NOMO-1 treated with DMSO at 0.1 percent for 48 hours (cell line): ENCODE measurements at regions not wholly inside any gene's neighbourhood (a gene's known extent, or its start where the extent isn't known, plus 50 kb on each side); places are given as distances from the start of the nearest gene placed in this dataset.
"Not testable (repeated sequence)": the region's sequence is repeated elsewhere in the genome, so short reads cannot be mapped to it uniquely, and the experiment has no call there.

Experiments
- DNase-seq: peaks from one replicate; lab custom pipeline; 2025; ENCODE audit not compliant: unreplicated experiment; lab: John Stamatoyannopoulos, UW

DNA sequence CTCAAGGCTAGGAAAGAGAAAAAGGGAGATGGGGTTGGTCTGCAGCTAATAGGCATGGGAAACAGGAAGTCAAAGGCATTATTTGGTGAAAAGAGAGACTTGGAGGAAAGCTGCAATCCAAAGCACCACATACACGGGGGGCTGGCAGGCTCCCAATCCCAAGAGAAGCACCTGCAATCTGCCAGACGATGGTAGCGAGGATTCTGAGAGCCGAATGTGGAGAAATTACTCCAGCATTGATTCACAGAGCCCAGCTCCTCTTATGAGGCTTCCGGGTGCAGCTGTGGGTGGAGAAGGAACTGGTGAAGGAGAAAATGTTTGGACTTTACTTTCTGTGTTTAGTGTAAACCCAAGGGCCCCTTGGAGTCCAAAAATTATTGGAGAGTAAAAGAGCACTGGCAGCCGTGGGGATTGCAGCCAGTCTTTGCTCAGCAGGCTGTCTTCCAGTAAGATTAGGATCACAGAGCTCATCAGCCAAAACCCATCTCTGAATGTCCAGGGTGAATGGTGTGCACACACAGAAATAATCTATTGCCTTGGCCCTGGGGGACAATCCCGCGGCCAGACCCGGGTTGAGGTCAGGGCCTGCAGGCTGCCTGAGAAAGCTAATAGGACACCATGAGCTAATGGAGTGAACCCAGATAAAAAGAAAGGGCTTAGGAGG is 197.6 kb downstream of the KIT start:
- DNase-seq = no peak

DNA sequence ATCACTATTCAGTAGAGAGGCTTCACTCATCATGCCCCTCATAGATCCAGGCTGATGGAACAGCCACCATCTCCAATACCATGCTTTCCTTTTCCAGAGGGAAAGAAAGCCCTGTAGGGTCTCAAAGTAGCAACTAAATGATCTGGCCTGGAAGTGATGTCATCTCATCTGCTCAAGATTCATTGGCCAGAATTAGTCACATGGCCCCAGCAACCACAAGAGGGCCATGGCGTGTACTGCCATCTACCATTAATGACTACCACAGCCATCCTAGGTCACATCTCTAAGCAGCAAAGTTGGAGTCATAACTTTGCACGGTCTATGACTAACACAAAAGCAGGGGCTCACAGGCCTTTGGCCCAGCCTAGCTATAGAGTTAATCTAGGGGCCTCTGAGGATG is 194.8 kb downstream of the KIT start:
- DNase-seq = no peak

DNA sequence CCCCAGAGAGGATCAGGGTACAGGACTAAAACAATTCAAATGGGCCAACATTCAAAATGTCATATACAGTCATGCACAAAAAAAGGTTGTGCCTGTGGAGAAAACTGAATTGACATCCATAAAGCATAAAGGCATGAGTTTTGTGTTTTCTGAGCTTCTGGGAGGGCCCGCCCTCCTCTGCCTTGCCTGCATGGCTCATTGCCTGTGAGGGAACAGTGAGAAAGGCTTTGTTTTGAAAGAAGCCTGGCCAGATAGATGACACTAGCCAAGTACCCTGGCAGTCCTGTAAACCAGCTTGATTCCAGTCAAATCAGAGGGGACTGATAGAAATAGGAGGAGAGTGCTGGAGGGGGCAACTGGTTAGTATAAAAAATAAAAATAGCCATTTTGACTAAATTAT is 194.3 kb downstream of the KIT start:
- DNase-seq = no peak

DNA sequence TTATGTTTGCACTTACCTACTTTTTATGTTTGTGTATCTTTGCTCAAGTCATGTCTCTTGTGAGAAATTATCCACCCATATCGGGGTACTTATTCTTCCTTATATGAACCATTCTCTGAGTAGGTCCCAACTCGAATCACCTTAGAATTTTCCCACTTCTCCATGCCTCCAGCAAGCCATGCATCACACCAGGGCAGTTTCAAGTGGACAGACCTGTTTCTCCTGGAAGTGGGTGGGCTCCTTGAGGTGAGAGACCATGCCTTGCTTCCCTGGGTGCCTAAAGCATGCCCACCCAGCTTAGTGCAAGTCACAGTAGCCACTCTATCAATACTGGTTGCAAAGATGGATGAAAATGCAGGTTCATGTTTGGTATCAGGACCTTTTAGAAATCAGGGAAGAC is 187.2 kb downstream of the KIT start:
- DNase-seq = no peak

DNA sequence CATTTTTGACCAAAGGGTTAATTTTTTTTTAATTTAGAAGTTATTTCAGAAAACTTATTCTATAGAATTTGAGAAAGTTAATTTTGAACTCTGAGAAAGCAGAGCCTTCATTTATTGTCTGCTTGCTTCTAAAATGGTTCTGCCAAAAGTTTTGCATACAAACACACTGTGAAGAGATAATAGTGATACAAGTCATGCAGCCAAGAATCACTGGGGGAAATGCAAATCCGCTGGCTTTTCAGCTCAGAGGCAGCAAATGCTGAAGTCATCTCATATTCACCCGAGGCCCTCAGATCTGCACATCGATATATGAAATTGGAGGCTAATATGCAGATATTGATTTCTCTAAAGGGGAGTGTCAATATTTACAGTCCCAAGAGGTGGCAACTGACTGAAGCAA is 186.2 kb downstream of the KIT start:
- DNase-seq = no peak

DNA sequence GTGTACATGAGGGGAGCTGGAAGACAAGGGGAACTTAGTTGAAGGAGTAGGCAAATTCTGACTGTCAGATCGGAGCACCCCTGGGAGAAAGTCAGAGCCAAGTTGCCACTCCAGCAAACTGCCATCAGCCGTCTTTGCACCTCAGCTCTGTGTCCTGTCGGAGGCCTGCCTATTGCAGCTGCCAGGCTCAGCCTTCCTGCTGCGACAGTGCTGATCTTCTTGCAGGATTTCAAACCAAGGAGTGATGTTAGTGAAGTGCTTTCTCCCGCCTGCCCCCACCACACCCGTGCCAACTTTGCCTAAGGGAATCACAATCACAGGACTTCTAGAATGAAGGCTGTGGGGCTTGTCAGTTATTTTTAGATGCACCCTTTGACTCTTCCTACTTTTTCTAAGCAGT is 185.3 kb downstream of the KIT start:
- no peak for DNase-seq

DNA sequence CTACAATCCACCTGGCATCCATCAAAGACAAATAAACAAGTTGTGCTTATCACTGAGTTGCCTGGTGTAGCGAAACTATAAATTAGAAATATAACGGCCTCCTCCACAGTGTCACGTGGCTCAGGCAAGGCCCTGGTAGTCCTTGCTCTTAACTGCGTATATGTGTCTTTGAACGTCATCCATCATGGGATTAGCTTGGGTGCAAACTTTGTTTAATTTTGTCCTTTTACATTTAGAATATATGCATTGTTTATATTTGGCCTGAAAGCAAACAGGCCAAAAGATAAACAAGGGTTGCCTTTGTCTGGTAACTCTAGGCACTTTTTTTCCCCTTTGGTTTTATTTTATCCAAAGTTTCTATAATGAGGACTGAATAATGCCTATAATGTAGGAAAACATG is 184.9 kb downstream of the KIT start:
- DNase-seq = no peak

DNA sequence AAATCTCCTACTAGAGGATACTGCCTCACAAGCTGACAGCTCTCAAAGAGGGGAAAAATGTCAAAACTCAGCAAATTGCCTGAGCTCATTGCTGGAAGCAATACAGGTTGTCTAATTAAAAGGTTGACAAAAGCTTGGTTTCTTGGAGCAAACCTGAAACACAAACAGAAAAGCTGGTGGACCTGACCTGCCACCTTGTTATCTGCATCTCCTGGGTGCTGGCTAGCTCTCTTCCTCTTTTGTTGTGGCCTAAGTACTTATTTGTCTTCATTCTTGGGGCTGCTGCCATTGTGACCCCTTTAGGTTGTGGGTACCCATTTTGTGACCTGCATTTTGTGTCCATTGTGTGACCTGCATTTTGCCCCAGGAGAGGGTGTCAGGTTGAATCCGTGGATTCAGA is 184.5 kb downstream of the KIT start:
- DNase-seq = no peak

DNA sequence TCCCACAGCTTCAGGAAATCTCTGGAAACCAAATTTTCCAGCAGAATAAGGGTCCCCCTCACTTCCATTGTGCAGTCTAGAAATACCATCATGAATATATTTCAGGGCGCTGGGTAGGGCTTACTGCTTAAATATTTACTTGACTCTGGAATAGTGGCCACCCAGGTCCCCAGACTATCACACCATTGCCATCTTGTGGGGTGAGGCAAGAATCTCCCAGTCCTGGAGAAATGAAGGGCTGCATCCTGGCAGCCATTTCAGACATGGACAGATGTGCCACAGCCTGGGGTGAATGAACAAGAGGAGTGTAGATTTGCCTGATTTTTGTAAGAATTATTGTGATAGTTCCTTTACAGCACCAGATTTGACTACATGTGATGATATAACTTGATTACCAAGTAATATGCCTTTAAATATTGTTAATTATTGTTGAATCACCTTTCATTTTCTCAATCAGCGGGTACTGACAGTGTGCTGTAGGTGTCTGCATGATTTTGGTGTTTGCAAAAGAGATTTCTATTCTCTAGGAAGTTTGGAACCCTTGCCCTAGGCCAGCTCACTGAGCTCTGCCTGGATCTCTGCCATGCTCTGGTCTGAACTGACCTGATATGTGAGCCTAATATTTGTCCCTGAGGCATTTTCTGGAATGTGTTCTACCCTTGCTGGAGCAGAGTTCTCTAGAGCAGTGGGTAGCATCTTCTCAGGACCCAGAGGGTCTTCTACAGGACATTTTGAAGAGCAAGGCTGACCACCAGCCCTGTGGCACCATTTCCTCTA is 183.4 kb downstream of the KIT start:
- peak; percentile 52 for DNase-seq

DNA sequence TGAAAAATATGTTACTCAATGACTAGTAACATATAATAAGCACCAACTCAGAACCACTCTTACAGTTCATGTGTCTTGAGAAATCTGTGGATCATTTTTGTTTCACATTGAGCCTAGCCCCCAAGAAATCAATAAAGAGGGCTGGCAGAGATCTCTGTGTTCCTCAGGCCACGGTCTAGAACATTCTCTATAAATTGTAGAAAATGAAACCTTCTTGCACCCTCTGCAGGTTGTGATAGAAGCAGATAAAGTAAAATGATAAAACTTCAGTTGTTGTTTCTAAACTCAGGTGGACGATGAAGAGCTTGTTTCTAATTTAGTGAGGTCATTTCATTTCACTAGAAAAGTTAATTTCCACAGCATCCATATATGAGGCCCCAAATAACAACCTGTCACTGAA is 182.7 kb downstream of the KIT start:
- peak; percentile 28 for DNase-seq

DNA sequence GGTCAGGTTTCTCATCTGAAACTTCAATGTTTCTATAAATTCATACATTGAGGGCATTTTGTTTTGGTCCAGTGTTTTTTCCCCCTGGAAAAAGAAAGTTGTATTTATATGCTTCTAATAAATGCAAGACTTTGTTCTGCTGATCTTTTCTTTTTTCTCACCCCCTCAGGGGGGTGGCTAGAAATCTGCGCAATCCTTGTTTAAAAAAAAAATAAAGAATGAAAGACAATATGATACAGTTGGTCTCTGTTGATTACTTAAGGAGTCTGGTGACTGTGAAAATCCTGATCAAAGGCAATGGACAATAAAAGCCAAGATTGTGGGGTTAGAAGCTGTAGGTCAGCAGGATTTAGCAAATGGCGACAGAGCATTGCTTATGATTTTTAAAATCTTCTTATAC is 180.5 kb downstream of the KIT start:
- no peak for DNase-seq

DNA sequence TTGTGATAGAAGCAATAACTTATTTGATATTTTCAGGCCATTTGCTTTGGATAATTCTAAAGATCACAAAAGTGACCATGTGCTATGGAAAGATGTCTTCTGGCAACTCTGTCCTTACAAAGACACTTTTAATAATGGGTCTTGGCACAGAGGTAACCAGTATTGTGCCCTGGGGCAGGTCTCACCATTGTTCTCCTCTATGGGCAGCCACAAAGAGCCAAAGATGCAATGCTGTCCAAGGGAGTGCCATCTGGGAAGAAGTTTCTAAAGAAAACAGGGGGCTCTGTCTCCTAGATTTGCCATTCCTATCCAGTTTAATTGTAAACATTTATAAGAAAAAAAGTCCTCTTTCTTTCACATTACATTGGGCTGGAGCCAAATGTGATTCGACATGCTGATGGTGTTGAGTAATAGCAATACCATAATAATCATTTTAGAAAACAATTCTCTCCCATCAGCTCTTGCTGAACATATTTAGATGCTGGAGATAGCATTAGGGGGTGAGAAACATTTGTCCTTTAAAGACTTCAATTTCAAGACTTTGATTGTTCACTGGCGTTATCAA is 179.9 kb downstream of the KIT start:
- no peak for DNase-seq

DNA sequence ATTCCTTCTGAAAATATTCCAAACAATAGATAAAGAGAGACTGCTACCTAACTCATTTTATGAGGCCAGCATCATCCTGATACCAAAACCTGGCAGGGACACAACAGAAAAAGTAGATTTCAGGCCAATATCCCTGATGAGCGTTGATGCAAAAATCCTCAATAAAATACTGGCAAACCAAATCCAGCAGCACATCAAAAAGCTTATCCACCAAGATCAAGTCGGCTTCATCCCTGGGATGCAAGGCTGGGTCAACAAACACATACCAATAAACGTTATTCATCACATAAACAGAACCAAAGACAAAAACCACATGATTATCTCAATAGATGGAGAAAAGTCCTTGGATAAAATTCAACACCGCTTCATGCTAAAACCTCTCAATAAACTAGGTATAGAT is 170.6 kb downstream of the KIT start:
- DNase-seq = not testable (repeated sequence)

DNA sequence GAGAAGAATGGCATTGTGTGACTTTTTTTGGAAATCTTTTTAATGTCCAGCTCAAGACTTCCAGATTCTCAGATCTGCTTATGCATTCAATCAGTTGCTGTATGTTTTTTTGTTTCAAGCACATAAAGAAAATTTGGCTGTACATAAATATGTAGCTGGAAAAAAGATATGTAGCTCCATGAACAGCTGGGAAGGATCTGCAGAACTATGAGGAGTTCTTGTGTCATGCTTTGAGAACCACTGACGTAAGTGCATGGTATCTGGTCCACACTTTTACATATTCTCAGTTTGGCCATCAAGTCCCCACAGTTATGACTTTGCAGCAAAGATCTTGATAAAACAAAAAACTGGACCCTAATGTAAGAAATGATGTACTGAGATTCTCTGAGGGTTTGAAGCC is 165.9 kb downstream of the KIT start:
- no peak for DNase-seq

DNA sequence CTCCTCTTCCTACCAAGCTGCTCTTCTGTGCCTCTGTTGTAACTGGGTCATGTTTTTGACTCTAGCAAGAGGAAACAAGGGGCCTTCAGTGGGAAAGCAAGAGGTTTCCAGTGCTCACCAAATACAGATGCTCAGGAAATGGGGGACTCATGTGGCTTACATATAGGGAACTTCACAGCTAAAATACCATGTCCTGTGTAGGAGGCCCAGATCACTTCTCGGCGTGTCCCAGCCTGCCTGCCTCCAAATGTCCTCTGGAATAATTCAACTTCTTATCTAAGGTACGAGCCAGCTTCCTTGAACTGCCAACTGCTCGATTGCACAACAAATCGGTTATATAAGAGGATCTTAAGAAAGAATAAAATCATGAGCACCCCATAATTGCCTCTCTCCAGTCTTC is 161.3 kb downstream of the KIT start:
- peak; percentile 95 for DNase-seq

DNA sequence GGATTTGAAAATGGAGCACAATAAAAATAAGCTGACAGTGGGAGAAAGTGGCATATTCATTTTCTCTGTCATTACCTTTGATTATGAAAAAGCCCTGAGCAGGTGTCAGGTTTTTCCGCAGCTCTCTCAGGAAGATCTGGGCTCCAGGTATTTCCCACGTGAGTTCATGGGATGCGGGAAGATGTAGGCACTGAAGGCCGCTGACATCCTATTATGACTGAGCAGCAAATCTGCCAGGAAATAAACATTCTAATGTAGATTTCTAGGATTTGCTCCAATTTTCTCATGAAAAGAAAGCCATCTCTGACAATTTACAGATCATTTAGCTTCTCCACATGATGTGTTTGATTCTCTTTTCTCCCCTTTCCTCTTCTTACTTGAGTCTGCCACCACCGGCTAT is 160.7 kb downstream of the KIT start:
- DNase-seq = no peak

DNA sequence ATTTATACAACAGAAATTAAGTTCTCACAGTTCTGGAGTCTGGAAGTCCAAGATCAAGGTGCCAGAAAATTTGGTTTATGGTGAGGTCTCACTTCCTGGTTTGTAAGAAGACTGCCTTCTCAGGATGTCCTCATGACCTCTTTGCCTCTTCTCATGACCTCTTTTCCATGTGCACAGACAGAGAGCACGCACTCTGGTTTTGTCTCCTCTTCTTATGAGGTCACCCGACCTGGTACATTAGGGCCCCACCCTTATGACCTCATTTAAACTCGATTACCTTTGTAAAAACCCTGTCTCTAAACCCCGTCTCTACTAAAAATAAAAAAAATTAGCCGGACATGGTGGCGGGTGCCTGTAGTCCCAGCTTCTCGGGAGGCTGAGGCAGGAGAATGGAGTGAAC is 155.9 kb downstream of the KIT start:
- no peak for DNase-seq

DNA sequence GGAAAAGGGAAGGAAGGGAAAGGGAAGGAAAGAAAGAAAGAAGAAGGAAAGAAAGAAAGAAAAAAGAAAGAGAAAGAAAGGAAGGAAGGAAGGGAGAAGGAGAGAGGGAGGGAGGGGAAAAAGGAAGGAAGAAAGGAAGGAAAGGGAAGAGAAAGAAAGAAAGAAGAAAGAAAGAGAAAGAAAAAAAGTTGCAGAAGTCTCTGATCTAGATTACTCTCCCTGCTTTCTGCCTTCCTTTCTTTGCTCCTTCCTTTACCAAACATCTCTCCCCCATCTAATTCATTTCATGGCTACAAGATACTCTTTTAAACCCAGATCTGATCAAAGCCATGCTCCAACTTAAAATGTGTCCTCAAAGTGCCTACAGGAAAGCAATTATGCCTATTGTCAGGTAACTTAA is 148.6 kb downstream of the KIT start:
- no peak for DNase-seq

DNA sequence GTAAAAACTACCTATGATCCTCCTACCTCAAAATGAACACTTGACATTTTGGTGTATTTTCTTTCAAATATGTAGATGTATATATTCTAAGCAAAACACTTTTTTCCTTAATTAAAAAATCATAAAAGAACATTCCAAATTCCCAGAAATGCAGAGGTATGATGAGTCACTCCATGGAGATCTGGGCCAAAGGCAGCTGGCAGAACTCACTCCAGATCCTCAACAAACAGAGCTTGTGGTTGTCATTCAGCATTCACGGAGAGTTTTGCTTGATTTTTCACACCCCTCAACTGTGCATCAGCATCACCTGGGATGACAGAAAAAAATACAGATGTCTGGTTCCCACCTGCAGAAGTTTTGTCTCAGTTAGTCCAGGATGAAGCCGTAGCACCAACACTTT is 144.6 kb downstream of the KIT start:
- no peak for DNase-seq

DNA sequence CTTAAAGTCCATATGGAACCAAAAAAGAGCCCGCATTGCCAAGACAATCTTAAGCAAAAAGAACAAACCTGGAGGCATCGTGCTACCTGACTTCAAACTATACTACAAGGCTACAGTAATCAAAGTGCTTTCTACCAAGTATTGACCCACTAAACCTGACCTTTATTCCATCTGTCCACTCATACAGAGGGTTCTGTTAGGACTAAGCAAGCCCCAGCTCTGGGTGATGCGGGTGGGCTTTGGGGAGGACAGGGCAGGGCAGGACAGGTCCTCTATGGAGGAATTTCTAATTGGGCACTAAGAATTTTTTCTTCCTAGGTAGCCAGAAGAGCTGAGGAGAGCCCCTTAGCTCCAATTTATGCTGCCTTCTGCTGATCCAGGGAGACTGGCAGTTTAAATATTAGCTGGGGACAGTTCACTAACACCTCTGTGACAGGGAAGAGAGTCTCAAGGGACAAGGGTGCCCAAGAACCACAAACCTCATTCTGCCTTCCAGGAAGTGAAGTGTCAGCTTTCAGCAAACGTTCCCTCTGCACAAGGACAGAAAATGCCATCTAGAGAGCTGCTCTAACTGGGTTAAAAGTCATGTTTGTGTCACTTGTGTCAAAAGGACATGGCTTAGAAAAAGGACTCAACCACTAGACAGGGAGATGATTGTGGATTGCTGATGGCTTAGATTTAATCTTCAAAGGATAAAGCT is 143.2 kb downstream of the KIT start:
- no peak for DNase-seq

DNA sequence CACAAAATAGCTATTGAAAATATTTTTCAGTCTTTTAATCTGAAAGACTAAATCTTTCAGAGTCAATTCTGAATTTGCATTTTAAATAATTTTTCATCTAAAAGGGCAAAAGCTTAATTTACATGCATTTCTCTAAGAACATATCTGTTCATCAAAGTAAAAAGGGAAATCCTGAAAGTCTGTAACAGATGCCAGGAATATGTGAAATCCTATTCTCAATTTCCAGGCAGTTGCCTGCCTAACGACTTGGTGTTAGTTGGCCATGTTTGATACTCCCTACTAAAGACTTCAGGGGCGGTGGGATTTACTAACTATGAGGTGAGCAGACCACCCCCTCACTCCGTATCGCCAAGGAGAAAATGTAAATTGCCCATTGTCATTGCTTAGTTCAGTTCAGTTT is 136.8 kb downstream of the KIT start:
- no peak for DNase-seq

DNA sequence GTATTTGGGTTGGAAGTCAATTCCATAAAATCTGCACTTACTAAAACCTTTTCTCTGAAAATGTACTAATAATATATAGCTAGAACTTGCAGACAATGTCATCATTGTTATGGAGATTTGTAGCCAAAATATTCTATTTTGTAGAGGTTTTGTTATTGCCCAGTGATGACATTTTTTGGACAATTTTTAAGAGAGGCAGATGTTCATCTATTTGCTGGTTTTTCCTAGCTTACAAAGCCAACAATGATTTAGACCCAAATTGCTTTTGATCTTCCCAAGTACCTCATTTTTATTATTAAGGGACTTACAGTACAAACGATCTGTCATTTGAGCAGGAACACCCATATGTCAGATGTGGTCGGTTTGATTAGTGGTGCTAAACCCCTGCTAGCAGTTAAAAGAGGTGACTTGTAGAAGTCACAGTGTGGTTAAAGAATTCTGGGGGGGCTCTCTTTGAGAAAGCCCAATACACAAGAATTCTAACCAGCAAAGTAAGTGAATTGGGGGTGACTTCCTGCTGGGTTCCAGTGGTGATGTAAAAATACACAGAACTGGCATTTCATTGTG is 136.2 kb downstream of the KIT start:
- no peak for DNase-seq
